Bone marrow (tissue), 2 donors: ENCODE measurements at regions not wholly inside any gene's neighbourhood (a gene's known extent, or its start where the extent isn't known, plus 50 kb on each side); places are given as distances from the start of the nearest gene placed in this dataset.

ENCODE experiments used
- DNase-seq, 2 donors: peaks; one replicate each; lab custom pipeline; 2025; lab: John Stamatoyannopoulos, UW

GRCh38 chr12:114767906-114768722, 84.1 kb upstream of the TBX3 start:
- peak; percentile 1 to 2 for DNase-seq

- DNase-seq, result no peak
These were observed 83.2 kb upstream of the TBX3 start for GRCh38 chr12:114767084-114767760.

- no peak for DNase-seq
These were observed 82.2 kb upstream of the TBX3 start for GRCh38 chr12:114765960-114766691.

- DNase-seq, result no peak
These were observed 80.5 kb upstream of the TBX3 start for GRCh38 chr12:114764510-114764909.

GRCh38 chr12:114762490-114763110, 78.6 kb upstream of the TBX3 start:
- DNase-seq, result peak in 1 of 2 donors; percentile 3

GRCh38 chr12:114760151-114760877, 76.3 kb upstream of the TBX3 start:
- no peak for DNase-seq

GRCh38 chr12:114759635-114760034, 75.7 kb upstream of the TBX3 start:
- no peak for DNase-seq

GRCh38 chr12:114757684-114758325, 73.8 kb upstream of the TBX3 start:
- DNase-seq, result no peak

GRCh38 chr12:114752217-114752616, 68.2 kb upstream of the TBX3 start:
- no peak for DNase-seq

- no peak for DNase-seq
These were observed 67.7 kb upstream of the TBX3 start for GRCh38 chr12:114751712-114752111.

GRCh38 chr12:114750917-114751316, 66.9 kb upstream of the TBX3 start:
- no peak for DNase-seq

- no peak for DNase-seq
These were observed 65.1 kb upstream of the TBX3 start for GRCh38 chr12:114749065-114749464.

- no peak for DNase-seq
These were observed 63.3 kb upstream of the TBX3 start for GRCh38 chr12:114747012-114747858.

- no peak for DNase-seq
These were observed 62.5 kb upstream of the TBX3 start for GRCh38 chr12:114746297-114747011.

- DNase-seq, result no peak
These were observed 60.7 kb upstream of the TBX3 start for GRCh38 chr12:114744691-114745090.

GRCh38 chr12:114744285-114744684, 60.3 kb upstream of the TBX3 start:
- no peak for DNase-seq

- DNase-seq, result no peak
These were observed 59.8 kb upstream of the TBX3 start for GRCh38 chr12:114743799-114744198.

GRCh38 chr12:114743289-114743688, 59.3 kb upstream of the TBX3 start:
- DNase-seq, result no peak

GRCh38 chr12:114742363-114742762, 58.4 kb upstream of the TBX3 start:
- DNase-seq, result no peak

- DNase-seq, result no peak
These were observed 58.0 kb upstream of the TBX3 start for GRCh38 chr12:114741940-114742339.
